MG63 (cell line): ENCODE measurements at regions not wholly inside any gene's neighbourhood (a gene's known extent, or its start where the extent isn't known, plus 50 kb on each side); places are given as distances from the start of the nearest gene placed in this dataset.

Experiments
- DNase-seq: peaks from one replicate; pipeline ENCODE4 v3.0.0-alpha.2; 2020
- H3K27me3 ChIP-seq: fragments of 250-450 bp; sonication (Bioruptor Pico); 2 replicates; pipeline ENCODE4 v1.5.1; 2020; ENCODE audit warnings: mild to moderate bottlenecking, moderate library complexity
- H3K36me3 ChIP-seq: fragments of 250-450 bp; sonication (Bioruptor Pico); 2 replicates; pipeline ENCODE4 v1.5.1; 2020; ENCODE audit warnings: mild to moderate bottlenecking, moderate library complexity
- H3K4me3 ChIP-seq: fragments of 250-450 bp; sonication (Bioruptor Pico); 2 replicates; pipeline ENCODE4 v1.5.1; 2020; ENCODE audit warnings: mild to moderate bottlenecking, moderate library complexity
- H3K9me3 ChIP-seq: fragments of 250-450 bp; sonication (Bioruptor Pico); 2 replicates; pipeline ENCODE4 v1.5.1; 2020; ENCODE audit warnings: mild to moderate bottlenecking, moderate library complexity

DNA sequence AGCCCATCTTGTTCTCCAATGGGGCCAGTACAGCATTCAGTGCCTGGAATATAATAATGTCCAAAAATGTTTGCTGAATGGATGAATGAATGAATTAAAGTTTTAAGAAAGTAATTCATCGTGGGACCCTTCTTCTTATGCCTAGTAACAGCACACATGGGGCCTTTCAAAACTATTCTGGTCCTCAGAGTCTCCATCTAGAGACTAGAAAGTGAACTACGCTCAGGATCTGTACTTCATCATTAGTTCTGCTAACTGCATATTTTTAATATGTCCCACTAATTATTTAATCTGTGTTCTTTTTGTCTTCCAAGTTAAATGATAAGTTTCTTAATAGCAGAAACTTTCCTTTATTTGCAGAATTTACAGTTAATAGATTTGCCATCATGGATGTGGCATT, 172.5 kb downstream of the SMAD2 start:
- no peaks in the 10 kb centered on the region for H3K36me3 ChIP-seq
- H3K27me3 ChIP-seq: peaks cover 2% of the 10 kb centered on the region; the same call in 1 of the 2 replicates
- no peak overlapping the region for H3K4me3 ChIP-seq
- DNase-seq: no peak
- H3K9me3 ChIP-seq: peaks cover 5% of the 10 kb centered on the region

DNA sequence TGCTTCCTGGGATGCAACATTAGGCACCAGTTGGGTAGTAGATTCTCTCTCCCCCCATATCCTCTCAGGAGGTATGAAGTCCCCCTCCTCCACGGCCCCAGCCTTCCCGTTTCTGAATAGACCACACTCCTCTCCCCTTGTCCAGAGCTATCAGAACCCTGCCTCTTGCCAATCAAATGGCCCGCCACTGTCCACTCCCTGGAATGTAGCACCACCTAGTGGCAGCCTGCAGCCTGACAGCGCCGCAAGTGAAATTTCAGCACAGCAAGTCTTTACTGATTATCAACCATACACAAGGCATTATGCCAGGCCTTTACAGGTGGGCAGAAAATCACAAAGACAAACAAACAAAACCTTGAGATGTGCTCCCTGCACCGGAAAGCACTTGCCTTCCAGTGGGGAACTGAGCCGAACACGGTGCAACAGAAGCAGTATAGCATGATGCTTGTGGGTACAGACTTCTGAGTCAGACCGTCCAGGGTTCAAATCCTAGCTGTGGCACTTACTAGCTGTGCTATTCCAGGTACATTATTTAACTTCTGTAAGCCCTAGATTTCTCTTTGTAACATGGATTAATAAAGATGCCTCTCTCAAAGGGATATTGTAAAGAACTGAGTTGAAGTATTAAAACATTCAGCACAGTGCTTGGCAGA, 174.0 kb downstream of the SMAD2 start:
- no peaks in the 10 kb centered on the region for H3K36me3 ChIP-seq
- no peak overlapping the region for H3K4me3 ChIP-seq
- H3K9me3 ChIP-seq: peaks cover 5% of the 10 kb centered on the region; the same call in 1 of the 2 replicates
- H3K27me3 ChIP-seq: no peaks in the 10 kb centered on the region; the same call in 1 of the 2 replicates
- DNase-seq: peak; percentile 38

DNA sequence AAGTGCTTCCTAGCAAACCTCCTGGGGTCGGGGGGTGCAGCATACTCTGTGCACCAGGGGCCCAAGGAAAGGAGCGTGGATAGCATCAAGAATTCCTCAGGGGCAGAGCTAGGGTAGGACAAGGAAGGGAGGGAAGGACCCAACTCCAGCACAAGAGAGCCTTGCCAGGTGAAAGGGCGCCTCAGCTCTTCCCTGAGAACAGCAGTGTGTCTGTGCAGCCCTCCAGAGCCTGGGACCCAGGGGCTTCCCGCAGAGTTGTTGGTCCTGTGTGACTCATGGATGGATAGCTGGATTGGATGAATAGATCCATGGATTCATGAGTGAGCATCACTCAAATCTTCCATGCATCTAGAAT, 175.4 kb downstream of the SMAD2 start:
- no peaks in the 10 kb centered on the region; the same call in 1 of the 2 replicates for H3K27me3 ChIP-seq
- no peaks in the 10 kb centered on the region for H3K36me3 ChIP-seq
- DNase-seq: no peak

DNA sequence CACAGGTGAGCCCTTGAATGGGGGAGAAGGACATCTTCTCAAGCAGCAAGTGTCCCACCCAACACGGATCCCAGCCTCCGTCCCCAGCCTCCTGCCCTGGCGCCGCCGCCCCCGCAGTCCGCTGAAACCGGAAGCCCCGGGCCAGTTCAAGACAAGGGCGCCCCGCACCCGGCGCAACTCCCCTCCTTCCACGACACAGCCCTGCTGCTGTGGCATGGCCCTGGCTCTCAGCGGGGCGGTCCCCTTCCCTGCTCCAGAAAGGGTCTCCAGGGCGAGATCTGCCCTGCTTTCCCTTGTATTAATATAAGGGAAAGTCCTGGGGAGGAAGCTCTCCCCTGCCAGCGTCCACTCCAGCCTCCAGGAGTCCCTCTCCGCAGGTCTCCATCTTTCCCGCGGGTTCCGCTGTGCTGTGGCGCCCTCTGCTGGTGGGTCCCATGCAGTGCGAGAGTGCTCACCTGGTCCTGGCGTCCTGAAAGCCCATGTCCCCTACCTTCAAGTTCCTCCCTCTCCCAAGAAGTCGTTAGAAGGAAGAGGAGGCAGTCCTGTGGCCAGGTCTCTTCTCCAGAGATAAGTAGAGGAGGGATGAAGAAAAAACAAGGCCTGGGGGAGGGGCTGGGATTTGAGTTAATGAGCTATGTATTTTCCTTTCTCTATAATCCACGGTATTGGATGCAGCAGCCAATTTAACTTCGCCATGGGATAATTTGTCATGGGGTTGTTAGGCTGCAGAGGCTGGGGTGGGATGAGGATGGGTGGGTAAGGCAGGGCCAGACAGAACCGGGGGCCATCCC, 176.0 kb downstream of the SMAD2 start:
- Histone ChIP-seq H3K36me3 (no peaks in the 10 kb centered on the region), H3K4me3 (no peak overlapping the region), H3K27me3 (no peaks in the 10 kb centered on the region), H3K9me3 (peaks cover 5% of the 10 kb centered on the region; the same call in 1 of the 2 replicates)
- no peak for DNase-seq

More for the DNA sequence above, 175.4 kb downstream of the SMAD2 start:
- peaks cover 5% of the 10 kb centered on the region; the same call in 1 of the 2 replicates for H3K9me3 ChIP-seq
- no peak overlapping the region for H3K4me3 ChIP-seq

GRCh38 chr18:47752796-47753645, 177.4 kb downstream of the SMAD2 start:
- Histone ChIP-seq H3K9me3 (no peaks in the 10 kb centered on the region), H3K4me3 (no peak overlapping the region), H3K36me3 (no peaks in the 10 kb centered on the region), H3K27me3 (no peaks in the 10 kb centered on the region)
- DNase-seq: no peak

- no peak overlapping the region for H3K4me3 ChIP-seq
- no peaks in the 10 kb centered on the region for H3K36me3 ChIP-seq
- H3K27me3 ChIP-seq: no peaks in the 10 kb centered on the region
- H3K9me3 ChIP-seq: no peaks in the 10 kb centered on the region
- no peak for DNase-seq
These were observed 179.5 kb downstream of the SMAD2 start for GRCh38 chr18:47750889-47751423.

DNA sequence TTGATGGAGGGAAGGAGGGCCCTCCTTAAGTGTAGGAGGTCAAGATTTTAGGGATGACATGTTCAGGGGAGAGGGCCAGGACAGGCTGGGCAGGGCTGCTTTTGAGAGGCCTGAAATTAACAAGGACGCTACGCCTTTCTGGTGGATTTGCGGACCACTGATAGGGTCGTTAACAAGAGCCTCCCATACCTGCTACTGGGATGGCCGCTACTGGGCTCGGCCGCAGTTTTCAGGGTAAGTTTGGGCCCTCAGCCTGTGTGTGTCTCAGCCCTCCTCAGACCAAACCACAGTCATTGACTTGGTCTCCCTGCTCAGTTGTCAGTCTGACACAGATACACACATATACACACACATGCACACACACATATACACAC, 180.9 kb downstream of the SMAD2 start:
- Histone ChIP-seq H3K36me3 (no peaks in the 10 kb centered on the region), H3K4me3 (no peak overlapping the region), H3K27me3 (no peaks in the 10 kb centered on the region), H3K9me3 (no peaks in the 10 kb centered on the region)
- no peak for DNase-seq

DNA sequence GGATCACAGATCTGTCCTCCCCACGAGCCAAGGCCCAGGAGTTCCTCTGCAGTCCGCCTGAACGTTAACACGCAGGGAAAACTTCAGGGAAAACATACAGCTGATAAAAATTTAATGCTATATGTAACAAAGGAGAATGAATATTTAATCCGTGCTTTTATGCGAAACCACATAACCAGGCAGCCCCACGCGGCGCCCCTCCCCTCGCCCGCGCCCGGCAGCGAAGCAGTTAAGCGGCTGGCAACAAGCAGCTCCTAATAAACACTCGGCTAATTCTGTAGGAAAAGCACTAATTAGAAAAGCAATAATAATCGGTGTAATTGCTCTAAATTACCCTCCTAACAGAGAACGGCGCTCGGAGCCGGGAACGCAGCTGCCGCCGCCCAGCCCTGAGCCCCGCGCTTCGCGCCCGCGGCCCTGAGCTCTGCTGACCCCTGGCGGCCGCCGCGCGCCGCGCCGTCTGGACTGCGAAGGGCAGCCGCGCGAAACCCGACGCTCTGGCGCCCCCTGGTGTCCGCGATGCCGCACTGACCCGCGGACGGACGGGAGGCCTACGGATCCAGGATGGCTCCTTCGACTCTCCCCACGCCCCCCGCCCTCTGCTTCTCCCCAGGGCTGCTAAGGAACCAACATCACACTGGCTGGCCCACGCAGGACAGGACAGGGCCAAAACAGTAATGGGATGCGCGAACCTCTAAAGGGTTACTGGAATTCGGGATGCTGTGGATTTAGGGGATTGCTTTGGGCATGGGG, 181.4 kb downstream of the SMAD2 start:
- H3K27me3 ChIP-seq: no peaks in the 10 kb centered on the region
- H3K36me3 ChIP-seq: no peaks in the 10 kb centered on the region
- H3K4me3 ChIP-seq: peak overlapping the region; percentile 24; the same call in 1 of the 2 replicates
- peak; percentile 53 for DNase-seq
- no peaks in the 10 kb centered on the region for H3K9me3 ChIP-seq

GRCh38 chr18:47748093-47748796, 182.2 kb downstream of the SMAD2 start:
- no peak for DNase-seq
- Histone ChIP-seq H3K4me3 (no peak overlapping the region), H3K27me3 (no peaks in the 10 kb centered on the region), H3K9me3 (no peaks in the 10 kb centered on the region), H3K36me3 (no peaks in the 10 kb centered on the region)

- DNase-seq: no peak
- Histone ChIP-seq H3K27me3 (no peaks in the 10 kb centered on the region), H3K9me3 (no peaks in the 10 kb centered on the region), H3K4me3 (no peak overlapping the region), H3K36me3 (no peaks in the 10 kb centered on the region)
These were observed 183.1 kb downstream of the SMAD2 start for GRCh38 chr18:47747260-47747795.

- no peaks in the 10 kb centered on the region for H3K9me3 ChIP-seq
These were observed 183.8 kb downstream of the SMAD2 start for GRCh38 chr18:47746615-47747014.

GRCh38 chr18:47745227-47745626, 185.2 kb downstream of the SMAD2 start:
- Histone ChIP-seq H3K4me3 (no peak overlapping the region), H3K9me3 (no peaks in the 10 kb centered on the region), H3K27me3 (peaks cover 9% of the 10 kb centered on the region), H3K36me3 (no peaks in the 10 kb centered on the region)
- no peak for DNase-seq

More at GRCh38 chr18:47746615-47747014, 183.8 kb downstream of the SMAD2 start:
- Histone ChIP-seq H3K27me3 (peaks cover 3% of the 10 kb centered on the region; the same call in 1 of the 2 replicates), H3K4me3 (no peak overlapping the region), H3K36me3 (no peaks in the 10 kb centered on the region)
- no peak for DNase-seq

- no peaks in the 10 kb centered on the region for H3K36me3 ChIP-seq
- H3K9me3 ChIP-seq: no peaks in the 10 kb centered on the region
- no peak overlapping the region for H3K4me3 ChIP-seq
- peaks cover 13% of the 10 kb centered on the region for H3K27me3 ChIP-seq
- DNase-seq: no peak
These were observed 192.5 kb downstream of the SMAD2 start for GRCh38 chr18:47737956-47738355.

DNA sequence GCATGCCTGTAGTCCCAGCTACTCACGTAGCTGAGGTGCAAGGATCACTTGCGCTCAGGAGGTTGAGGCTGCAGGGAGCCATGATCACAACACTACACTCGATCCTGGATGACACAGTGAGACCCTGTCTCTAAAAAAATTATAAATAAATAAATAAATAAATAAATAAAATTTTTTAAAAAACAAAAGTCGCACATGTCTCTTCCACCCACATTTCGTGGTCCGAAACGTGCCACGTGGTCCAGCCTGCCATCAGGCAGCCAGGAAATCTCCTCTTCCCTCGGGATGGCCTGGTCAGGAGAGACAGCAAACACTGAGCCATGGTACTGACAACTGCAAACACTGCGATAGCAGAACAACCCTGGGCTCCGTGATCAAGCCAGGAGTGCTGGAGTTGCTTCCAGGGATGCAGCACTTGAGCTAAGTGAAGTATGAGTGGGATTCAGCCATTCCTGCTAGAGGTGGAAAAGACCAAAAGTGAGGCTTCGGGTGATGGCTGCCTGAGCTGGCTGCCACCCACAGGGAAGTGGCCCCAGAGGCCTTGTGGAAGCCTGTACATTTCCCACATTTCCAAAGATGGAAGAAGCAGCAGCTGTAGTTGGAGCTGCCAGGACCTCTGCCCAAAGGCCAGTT, 193.1 kb downstream of the SMAD2 start:
- H3K9me3 ChIP-seq: no peaks in the 10 kb centered on the region
- DNase-seq: no peak
- no peaks in the 10 kb centered on the region for H3K36me3 ChIP-seq

More for the DNA sequence above, 193.1 kb downstream of the SMAD2 start:
- Histone ChIP-seq H3K27me3 (peaks cover 13% of the 10 kb centered on the region), H3K4me3 (no peak overlapping the region)
